NCI-H524 (cell line): ENCODE measurements at regions not wholly inside any gene's neighbourhood (a gene's known extent, or its start where the extent isn't known, plus 50 kb on each side); places are given as distances from the start of the nearest gene placed in this dataset.
A peak's percentile ranks its signal among the peaks of the same experiment; 100 is the strongest.

Experiments used
- DNase-seq, 2 experiments: peaks; one replicate each; lab custom pipeline; 2025; lab: John Stamatoyannopoulos, UW

GRCh38 chr2:41691561-41691960 is 356.3 kb upstream of the PKDCC start:
- DNase-seq, result peak in 1 of 2 experiments; percentile 51

- DNase-seq, result no peak
These were observed 353.2 kb upstream of the PKDCC start for GRCh38 chr2:41694536-41695049.

GRCh38 chr2:41695198-41696113 is 352.4 kb upstream of the PKDCC start:
- DNase-seq, result no peak

GRCh38 chr2:41697389-41697788 is 350.4 kb upstream of the PKDCC start:
- DNase-seq, result no peak

GRCh38 chr2:41698678-41699422 is 349.0 kb upstream of the PKDCC start:
- peak; percentile 13 to 39 for DNase-seq

GRCh38 chr2:41701231-41701630 is 346.6 kb upstream of the PKDCC start:
- DNase-seq, result no peak

- no peak for DNase-seq
These were observed 344.7 kb upstream of the PKDCC start for GRCh38 chr2:41703123-41703522.

GRCh38 chr2:41705634-41706033 is 342.2 kb upstream of the PKDCC start:
- no peak for DNase-seq

GRCh38 chr2:41706286-41706685 is 341.5 kb upstream of the PKDCC start:
- DNase-seq, result no peak

- no peak for DNase-seq
These were observed 339.9 kb upstream of the PKDCC start for GRCh38 chr2:41707790-41708451.

GRCh38 chr2:41709702-41710599 is 337.9 kb upstream of the PKDCC start:
- no peak for DNase-seq

GRCh38 chr2:41710944-41711343 is 336.9 kb upstream of the PKDCC start:
- DNase-seq, result no peak

- no peak for DNase-seq
These were observed 336.1 kb upstream of the PKDCC start for GRCh38 chr2:41711736-41712135.

GRCh38 chr2:41716497-41716896 is 331.3 kb upstream of the PKDCC start:
- no peak for DNase-seq

- DNase-seq, result no peak
These were observed 330.0 kb upstream of the PKDCC start for GRCh38 chr2:41717839-41718238.

GRCh38 chr2:41718705-41719104 is 329.1 kb upstream of the PKDCC start:
- no peak for DNase-seq

GRCh38 chr2:41719756-41720155 is 328.1 kb upstream of the PKDCC start:
- DNase-seq, result no peak

GRCh38 chr2:41720331-41721251 is 327.2 kb upstream of the PKDCC start:
- DNase-seq, result no peak

- DNase-seq, result peak in 1 of 2 experiments; percentile 11
These were observed 325.0 kb upstream of the PKDCC start for GRCh38 chr2:41722668-41723369.

- no peak for DNase-seq
These were observed 324.3 kb upstream of the PKDCC start for GRCh38 chr2:41723526-41723925.
